PFSK-1 (cell line): ENCODE measurements at regions not wholly inside any gene's neighbourhood (a gene's known extent, or its start where the extent isn't known, plus 50 kb on each side); places are given as distances from the start of the nearest gene placed in this dataset.

Experiments
- FOXP2 ChIP-seq: optimal IDR thresholded peaks from 2 replicates; pipeline ENCODE3; 2011; ENCODE audit warnings: borderline replicate concordance, control low read depth, inconsistent platforms; ENCODE audit not compliant: insufficient read depth; ENCODE audit errors: extremely low read length, extremely low read depth
- POLR2AphosphoS5 ChIP-seq: IDR thresholded peaks from 2 replicates; pipeline ENCODE4 v1.6.1; 2012; ENCODE audit warnings: low read depth, mild to moderate bottlenecking, control low read depth, low read length, moderate library complexity
- SIN3A ChIP-seq: IDR thresholded peaks from 2 replicates; pipeline ENCODE4 v1.6.1; 2012; ENCODE audit warnings: mild to moderate bottlenecking, low read length, moderate library complexity, borderline replicate concordance; ENCODE audit not compliant: insufficient read depth
- TAF1 ChIP-seq: IDR thresholded peaks from 2 replicates; pipeline ENCODE4 v1.6.1; 2012; ENCODE audit warnings: low read length, control low read depth, borderline replicate concordance; ENCODE audit not compliant: insufficient read depth
- TF ChIP-seq, protein P1 (sequence below), 2 experiments: IDR thresholded peaks; 2 replicates each; pipeline versions ENCODE4 v1.6.1 to v1.8.0; 2011 to 2012; ENCODE audit warnings: low read depth in 2 of 2, low read length in 2 of 2, control low read depth in 1 of 2, inconsistent platforms in 1 of 2, mild to moderate bottlenecking in 1 of 2, moderate library complexity in 1 of 2; ENCODE audit not compliant: insufficient read depth in 1 of 2

DNA sequence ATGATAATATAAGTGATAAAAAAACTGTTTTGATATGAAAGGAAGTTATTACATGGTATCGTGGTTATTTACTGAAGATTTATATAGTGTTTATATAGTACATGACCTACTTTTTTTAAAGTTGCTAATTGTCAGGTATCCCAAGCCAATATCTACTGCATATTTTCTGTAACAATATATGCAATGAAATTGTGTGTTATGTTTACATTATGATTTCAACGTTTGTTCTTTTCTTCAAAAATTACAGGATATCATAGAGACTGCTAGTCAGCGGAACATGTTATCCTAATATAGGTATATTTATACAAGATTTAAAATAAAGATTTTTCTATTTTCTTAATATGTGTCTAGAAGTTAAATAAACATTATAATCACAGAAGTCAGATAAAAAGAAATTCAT is 167.5 kb upstream of the DPYD start:
- TF ChIP-seq TAF1 (no peak), POLR2AphosphoS5 (no peak), FOXP2 (no peak), SIN3A (no peak)
- TF ChIP-seq, protein P1, sequence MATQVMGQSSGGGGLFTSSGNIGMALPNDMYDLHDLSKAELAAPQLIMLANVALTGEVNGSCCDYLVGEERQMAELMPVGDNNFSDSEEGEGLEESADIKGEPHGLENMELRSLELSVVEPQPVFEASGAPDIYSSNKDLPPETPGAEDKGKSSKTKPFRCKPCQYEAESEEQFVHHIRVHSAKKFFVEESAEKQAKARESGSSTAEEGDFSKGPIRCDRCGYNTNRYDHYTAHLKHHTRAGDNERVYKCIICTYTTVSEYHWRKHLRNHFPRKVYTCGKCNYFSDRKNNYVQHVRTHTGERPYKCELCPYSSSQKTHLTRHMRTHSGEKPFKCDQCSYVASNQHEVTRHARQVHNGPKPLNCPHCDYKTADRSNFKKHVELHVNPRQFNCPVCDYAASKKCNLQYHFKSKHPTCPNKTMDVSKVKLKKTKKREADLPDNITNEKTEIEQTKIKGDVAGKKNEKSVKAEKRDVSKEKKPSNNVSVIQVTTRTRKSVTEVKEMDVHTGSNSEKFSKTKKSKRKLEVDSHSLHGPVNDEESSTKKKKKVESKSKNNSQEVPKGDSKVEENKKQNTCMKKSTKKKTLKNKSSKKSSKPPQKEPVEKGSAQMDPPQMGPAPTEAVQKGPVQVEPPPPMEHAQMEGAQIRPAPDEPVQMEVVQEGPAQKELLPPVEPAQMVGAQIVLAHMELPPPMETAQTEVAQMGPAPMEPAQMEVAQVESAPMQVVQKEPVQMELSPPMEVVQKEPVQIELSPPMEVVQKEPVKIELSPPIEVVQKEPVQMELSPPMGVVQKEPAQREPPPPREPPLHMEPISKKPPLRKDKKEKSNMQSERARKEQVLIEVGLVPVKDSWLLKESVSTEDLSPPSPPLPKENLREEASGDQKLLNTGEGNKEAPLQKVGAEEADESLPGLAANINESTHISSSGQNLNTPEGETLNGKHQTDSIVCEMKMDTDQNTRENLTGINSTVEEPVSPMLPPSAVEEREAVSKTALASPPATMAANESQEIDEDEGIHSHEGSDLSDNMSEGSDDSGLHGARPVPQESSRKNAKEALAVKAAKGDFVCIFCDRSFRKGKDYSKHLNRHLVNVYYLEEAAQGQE (IDR thresholded peaks at IDR 0.05; ENCODE audit: insufficient read depth in 1 of 2, low read depth in 2 of 2, low read length in 2 of 2): no peak
